ENCODE measurements at regions not wholly inside any gene's neighbourhood (a gene's known extent, or its start where the extent isn't known, plus 50 kb on each side); places are given as distances from the start of the nearest gene placed in this dataset.

- no peak overlapping the region for H3K4me3 Mint-ChIP-seq
- no peaks in the 10 kb centered on the region for H3K9me3 Mint-ChIP-seq (ENCODE audit: insufficient read depth)
- H3K4me1 Mint-ChIP-seq (ENCODE audit: low read depth), result no peaks in the 10 kb centered on the region
- ATAC-seq (no peak), DNase-seq (no peak)
- no peak overlapping the region for H3K27ac Mint-ChIP-seq
- ChIA-PET CTCF (no interaction called here), POLR2A (no interaction called here)
- H3K36me3 Mint-ChIP-seq (ENCODE audit: low read depth), result no peaks in the 10 kb centered on the region
- no peaks in the 10 kb centered on the region for H3K27me3 Mint-ChIP-seq (ENCODE audit: low read depth)
These were observed 945.0 kb upstream of the WWC1 start for GRCh38 chr5:167346461-167346860.

GRCh38 chr5:167348251-167348926 is 943.1 kb upstream of the WWC1 start:
- no peaks in the 10 kb centered on the region for H3K36me3 Mint-ChIP-seq (ENCODE audit: low read depth)
- no peak for DNase-seq

GRCh38 chr5:167348980-167349379 is 942.5 kb upstream of the WWC1 start:
- ATAC-seq, result no peak
- no peak for DNase-seq
- ChIA-PET CTCF (no interaction called here), POLR2A (no interaction called here)
- Mint-ChIP-seq H3K4me3 (no peak overlapping the region), H3K27me3 (ENCODE audit: low read depth) (no peaks in the 10 kb centered on the region), H3K4me1 (ENCODE audit: low read depth) (no peaks in the 10 kb centered on the region), H3K36me3 (ENCODE audit: low read depth) (no peaks in the 10 kb centered on the region), H3K9me3 (ENCODE audit: insufficient read depth) (no peaks in the 10 kb centered on the region), H3K27ac (no peak overlapping the region)

More at GRCh38 chr5:167348251-167348926, 943.1 kb upstream of the WWC1 start:
- no peak for ATAC-seq
- ChIA-PET POLR2A (interaction anchor here (0.7 kb wide), 1 partner anchor 278 kb away, joined by 3 read pairs; no protein-coding TSS in a partner anchor), CTCF (no interaction called here)
- Mint-ChIP-seq H3K4me3 (no peak overlapping the region), H3K27me3 (ENCODE audit: low read depth) (no peaks in the 10 kb centered on the region), H3K27ac (no peak overlapping the region), H3K4me1 (ENCODE audit: low read depth) (no peaks in the 10 kb centered on the region), H3K9me3 (ENCODE audit: insufficient read depth) (no peaks in the 10 kb centered on the region)

- Mint-ChIP-seq H3K9me3 (ENCODE audit: insufficient read depth) (no peaks in the 10 kb centered on the region), H3K27ac (no peak overlapping the region), H3K4me3 (no peak overlapping the region), H3K27me3 (ENCODE audit: low read depth) (no peaks in the 10 kb centered on the region), H3K4me1 (ENCODE audit: low read depth) (no peaks in the 10 kb centered on the region), H3K36me3 (ENCODE audit: low read depth) (no peaks in the 10 kb centered on the region)
- CTCF ChIA-PET, result no interaction called here
- POLR2A ChIA-PET, result no interaction called here
- ATAC-seq (no peak), DNase-seq (no peak)
These were observed 940.1 kb upstream of the WWC1 start for GRCh38 chr5:167351316-167351715.

GRCh38 chr5:167352801-167353200 is 938.6 kb upstream of the WWC1 start:
- DNase-seq, result no peak
- no peaks in the 10 kb centered on the region for H3K9me3 Mint-ChIP-seq (ENCODE audit: insufficient read depth)
- ChIA-PET CTCF (no interaction called here), POLR2A (no interaction called here)
- no peaks in the 10 kb centered on the region for H3K27me3 Mint-ChIP-seq (ENCODE audit: low read depth)
- no peak overlapping the region for H3K4me3 Mint-ChIP-seq
- H3K4me1 Mint-ChIP-seq (ENCODE audit: low read depth), result no peaks in the 10 kb centered on the region
- no peaks in the 10 kb centered on the region for H3K36me3 Mint-ChIP-seq (ENCODE audit: low read depth)
- H3K27ac Mint-ChIP-seq, result no peak overlapping the region
- ATAC-seq, result no peak

GRCh38 chr5:167355346-167355745 is 936.1 kb upstream of the WWC1 start:
- DNase-seq (no peak), ATAC-seq (no peak)
- POLR2A ChIA-PET, result no interaction called here
- H3K4me3 Mint-ChIP-seq, result no peak overlapping the region
- no peaks in the 10 kb centered on the region for H3K4me1 Mint-ChIP-seq (ENCODE audit: low read depth)
- H3K9me3 Mint-ChIP-seq (ENCODE audit: insufficient read depth), result no peaks in the 10 kb centered on the region
- no peak overlapping the region for H3K27ac Mint-ChIP-seq
- CTCF ChIA-PET, result no interaction called here
- H3K36me3 Mint-ChIP-seq (ENCODE audit: low read depth), result no peaks in the 10 kb centered on the region
- no peaks in the 10 kb centered on the region for H3K27me3 Mint-ChIP-seq (ENCODE audit: low read depth)

- Mint-ChIP-seq H3K27ac (no peak overlapping the region), H3K4me1 (ENCODE audit: low read depth) (no peaks in the 10 kb centered on the region), H3K36me3 (ENCODE audit: low read depth) (no peaks in the 10 kb centered on the region), H3K9me3 (ENCODE audit: insufficient read depth) (no peaks in the 10 kb centered on the region), H3K4me3 (no peak overlapping the region), H3K27me3 (ENCODE audit: low read depth) (no peaks in the 10 kb centered on the region)
- ATAC-seq, result no peak
- ChIA-PET POLR2A (no interaction called here), CTCF (no interaction called here)
- no peak for DNase-seq
These were observed 935.1 kb upstream of the WWC1 start for GRCh38 chr5:167356374-167356773.

- Mint-ChIP-seq H3K36me3 (ENCODE audit: low read depth) (no peaks in the 10 kb centered on the region), H3K4me3 (no peak overlapping the region), H3K27me3 (ENCODE audit: low read depth) (no peaks in the 10 kb centered on the region), H3K9me3 (ENCODE audit: insufficient read depth) (no peaks in the 10 kb centered on the region), H3K27ac (no peak overlapping the region), H3K4me1 (ENCODE audit: low read depth) (no peaks in the 10 kb centered on the region)
- ChIA-PET CTCF (no interaction called here), POLR2A (no interaction called here)
- DNase-seq (no peak), ATAC-seq (no peak)
These were observed 932.5 kb upstream of the WWC1 start for GRCh38 chr5:167358868-167359492.

- no peak overlapping the region for H3K27ac Mint-ChIP-seq
- H3K9me3 Mint-ChIP-seq (ENCODE audit: insufficient read depth), result no peaks in the 10 kb centered on the region
- no peaks in the 10 kb centered on the region for H3K4me1 Mint-ChIP-seq (ENCODE audit: low read depth)
- ChIA-PET CTCF (no interaction called here), POLR2A (no interaction called here)
- DNase-seq (no peak), ATAC-seq (no peak)
- no peaks in the 10 kb centered on the region for H3K27me3 Mint-ChIP-seq (ENCODE audit: low read depth)
- no peak overlapping the region for H3K4me3 Mint-ChIP-seq
- no peaks in the 10 kb centered on the region for H3K36me3 Mint-ChIP-seq (ENCODE audit: low read depth)
These were observed 929.6 kb upstream of the WWC1 start for GRCh38 chr5:167361795-167362194.

GRCh38 chr5:167363065-167363464 is 928.4 kb upstream of the WWC1 start:
- DNase-seq (no peak), ATAC-seq (no peak)
- Mint-ChIP-seq H3K4me3 (no peak overlapping the region), H3K27ac (no peak overlapping the region), H3K4me1 (ENCODE audit: low read depth) (no peaks in the 10 kb centered on the region), H3K36me3 (ENCODE audit: low read depth) (no peaks in the 10 kb centered on the region), H3K9me3 (ENCODE audit: insufficient read depth) (no peaks in the 10 kb centered on the region), H3K27me3 (ENCODE audit: low read depth) (no peaks in the 10 kb centered on the region)
- ChIA-PET POLR2A (no interaction called here), CTCF (no interaction called here)

GRCh38 chr5:167375125-167375524 is 916.3 kb upstream of the WWC1 start:
- CTCF ChIA-PET, result no interaction called here
- Mint-ChIP-seq H3K27me3 (ENCODE audit: low read depth) (no peaks in the 10 kb centered on the region), H3K27ac (no peak overlapping the region), H3K36me3 (ENCODE audit: low read depth) (no peaks in the 10 kb centered on the region), H3K4me3 (no peak overlapping the region), H3K4me1 (ENCODE audit: low read depth) (no peaks in the 10 kb centered on the region), H3K9me3 (ENCODE audit: insufficient read depth) (peaks cover 6% of the 10 kb centered on the region)
- DNase-seq (no peak), ATAC-seq (no peak)
- POLR2A ChIA-PET, result no interaction called here

- H3K4me3 Mint-ChIP-seq, result no peak overlapping the region
- ATAC-seq, result no peak
- no peaks in the 10 kb centered on the region for H3K9me3 Mint-ChIP-seq (ENCODE audit: insufficient read depth)
- H3K27ac Mint-ChIP-seq, result no peak overlapping the region
- CTCF ChIA-PET, result no interaction called here
- POLR2A ChIA-PET, result no interaction called here
- H3K27me3 Mint-ChIP-seq (ENCODE audit: low read depth), result no peaks in the 10 kb centered on the region
- H3K36me3 Mint-ChIP-seq (ENCODE audit: low read depth), result no peaks in the 10 kb centered on the region
- DNase-seq, result no peak
- H3K4me1 Mint-ChIP-seq (ENCODE audit: low read depth), result no peaks in the 10 kb centered on the region
These were observed 912.3 kb upstream of the WWC1 start for GRCh38 chr5:167378894-167379723.

Data from activated CD8-positive, alpha-beta T cell treated with anti-CD3 and anti-CD28 coated beads, Interleukin-2, amount 10 ng/mL, durations not matched to agents 7 days and 5 days (primary cell).